ENCODE measurements at regions not wholly inside any gene's neighbourhood (a gene's known extent, or its start where the extent isn't known, plus 50 kb on each side); places are given as distances from the start of the nearest gene placed in this dataset.

DNA sequence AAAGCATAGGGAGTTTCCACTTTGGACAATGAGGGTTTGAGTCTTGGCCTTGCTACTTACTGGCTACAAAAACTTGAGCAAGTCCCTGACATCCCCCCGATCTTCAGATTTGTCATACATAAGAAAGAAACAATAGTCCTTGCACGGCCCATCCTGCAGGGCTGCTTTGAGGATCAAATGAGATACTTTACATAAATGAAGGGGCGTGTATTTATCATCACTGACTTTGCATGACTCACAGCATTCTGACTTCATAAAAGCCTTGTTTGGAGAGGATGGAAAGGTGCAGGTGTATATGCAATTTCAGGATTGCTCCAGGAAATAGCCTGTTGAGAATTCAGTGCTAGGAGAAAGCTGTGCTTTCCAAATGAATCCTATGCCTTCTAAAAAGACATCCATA, 465.0 kb upstream of the MAF start:
- no peak for DNase-seq

DNA sequence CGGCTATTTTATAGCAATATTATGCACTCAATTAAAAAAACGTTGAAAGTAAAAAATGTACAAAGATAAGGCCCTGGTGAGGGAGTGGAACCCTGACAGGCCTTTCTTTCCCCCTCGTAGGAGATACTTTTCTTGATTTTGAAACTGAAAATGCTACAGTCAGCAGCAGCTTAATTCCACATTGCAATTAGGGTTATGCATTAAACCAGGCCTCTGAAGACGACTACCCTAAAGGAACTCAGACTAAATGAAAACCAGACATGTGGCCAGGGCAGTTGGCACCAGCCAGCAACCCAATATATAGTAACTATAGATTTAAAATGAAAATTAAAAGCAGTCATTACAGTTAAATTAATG, 463.2 kb upstream of the MAF start:
- no peak for DNase-seq

DNA sequence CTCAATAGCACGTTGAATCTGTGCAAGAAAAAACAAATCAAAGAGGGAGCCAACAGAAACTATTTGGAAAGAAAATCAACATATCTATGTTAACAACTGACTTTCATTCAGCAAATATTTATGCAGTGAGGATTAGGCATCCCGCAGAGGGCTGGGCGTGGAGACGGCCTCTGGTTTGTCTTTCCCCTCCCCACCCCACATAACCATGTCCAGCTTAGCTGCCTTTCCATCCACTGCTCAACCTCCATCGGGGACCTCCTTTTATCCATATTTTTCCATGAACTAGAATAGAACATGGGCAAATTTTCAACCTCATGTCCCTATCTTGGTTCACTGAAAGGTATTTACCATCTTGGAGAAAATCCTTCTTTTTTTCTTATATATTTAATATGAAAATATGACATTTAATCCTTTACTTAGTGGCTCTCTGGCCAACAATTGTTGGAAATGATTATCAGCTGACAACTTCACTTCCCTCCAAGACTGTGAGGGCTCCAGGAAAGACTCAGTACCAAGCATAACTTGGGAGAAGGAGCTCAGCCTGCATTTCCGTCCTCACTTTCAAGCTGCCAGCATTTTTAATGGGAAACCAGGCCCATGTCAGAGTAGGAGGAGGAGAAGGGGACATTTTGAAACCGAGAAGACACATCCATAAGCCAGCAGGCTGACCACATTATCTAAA, 462.6 kb upstream of the MAF start:
- DNase-seq = no peak

DNA sequence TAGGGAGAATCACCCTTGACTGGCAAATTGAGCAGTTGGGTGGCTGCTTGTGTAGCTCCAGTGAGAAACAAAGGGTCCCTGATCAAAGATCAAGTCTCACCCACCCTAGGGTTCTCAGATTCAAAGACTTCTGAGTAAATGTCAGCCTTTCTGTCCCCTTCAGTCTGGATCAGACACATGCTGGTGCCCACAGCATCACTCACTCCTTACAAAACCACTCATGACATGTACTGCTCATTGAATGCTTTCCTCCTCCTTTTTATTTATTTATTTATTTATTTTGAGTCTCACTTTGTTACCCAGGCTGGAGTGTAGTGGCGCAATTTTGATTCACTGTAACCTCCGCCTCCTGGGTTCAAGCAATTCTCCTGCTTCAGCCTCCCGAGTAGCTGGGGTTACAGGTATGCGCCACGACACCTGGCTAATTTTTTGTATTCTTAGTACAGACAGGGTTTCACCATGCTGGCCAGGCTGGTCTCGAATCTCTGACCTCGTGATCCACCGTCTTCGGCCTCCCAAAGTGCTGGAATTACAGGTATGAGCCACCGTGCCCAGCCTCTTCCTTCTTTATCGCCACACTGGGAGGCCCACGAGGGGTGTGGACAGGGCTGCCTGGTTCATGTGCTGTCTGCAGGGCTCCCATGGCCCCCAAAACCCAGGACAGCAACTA, 462.0 kb upstream of the MAF start:
- DNase-seq = no peak

DNA sequence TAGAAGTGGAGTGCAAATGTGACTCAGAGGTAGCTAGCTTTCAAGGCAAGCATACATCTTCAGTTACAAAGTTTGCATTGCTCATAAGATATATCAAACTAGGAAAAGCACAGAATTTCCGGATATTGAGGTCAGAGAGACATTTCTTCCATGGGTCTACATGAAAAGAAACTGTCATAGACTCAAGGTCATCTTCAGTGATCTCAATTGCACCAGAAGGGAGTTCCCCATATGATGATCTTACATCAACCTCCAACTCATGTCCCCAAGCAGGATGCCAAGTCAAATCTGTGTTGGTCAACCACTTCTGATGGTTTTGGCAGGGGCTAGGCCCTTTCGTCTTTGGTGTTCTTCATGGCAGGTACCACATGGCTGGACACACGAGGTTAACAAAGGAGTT, 459.9 kb upstream of the MAF start:
- no peak for DNase-seq

DNA sequence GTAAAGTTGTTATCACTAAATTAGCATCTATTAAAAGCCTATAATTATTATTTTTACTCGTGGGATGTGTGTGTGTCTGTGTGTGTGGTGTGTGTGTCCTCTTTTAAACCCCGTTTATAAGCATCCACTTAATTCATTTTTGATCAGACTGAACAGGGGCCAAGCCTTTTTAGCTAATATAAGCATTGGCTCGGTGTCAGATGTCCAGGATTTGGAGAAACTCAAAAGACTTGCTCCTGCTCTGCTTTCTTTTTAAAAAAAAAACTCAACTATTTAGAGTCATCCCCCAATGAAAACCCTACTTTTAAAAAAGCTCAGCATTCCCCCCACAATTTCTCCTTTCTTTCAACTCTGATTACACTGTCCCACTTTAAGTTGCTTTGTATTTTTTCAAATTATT, 459.3 kb upstream of the MAF start:
- DNase-seq = no peak

DNA sequence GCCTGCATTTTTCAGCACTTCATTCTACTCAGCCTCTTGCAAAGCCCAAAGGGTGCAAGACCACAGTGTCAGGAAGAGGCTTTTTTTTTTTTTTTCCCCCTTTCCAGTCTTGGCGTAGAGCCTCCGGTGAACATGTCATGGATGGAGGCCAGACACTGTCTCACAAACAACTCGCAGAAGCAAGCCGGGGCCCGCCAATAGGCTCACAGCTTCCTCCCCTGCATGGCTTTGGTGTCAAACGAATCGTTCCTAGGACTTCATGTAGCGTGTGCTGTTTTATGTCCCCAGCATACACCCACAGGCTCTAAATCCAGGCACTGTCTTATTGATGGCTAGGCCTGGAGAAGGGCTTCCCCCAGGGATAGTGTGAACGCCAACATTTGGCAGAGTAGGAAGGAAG, 457.7 kb upstream of the MAF start:
- no peak for DNase-seq

DNA sequence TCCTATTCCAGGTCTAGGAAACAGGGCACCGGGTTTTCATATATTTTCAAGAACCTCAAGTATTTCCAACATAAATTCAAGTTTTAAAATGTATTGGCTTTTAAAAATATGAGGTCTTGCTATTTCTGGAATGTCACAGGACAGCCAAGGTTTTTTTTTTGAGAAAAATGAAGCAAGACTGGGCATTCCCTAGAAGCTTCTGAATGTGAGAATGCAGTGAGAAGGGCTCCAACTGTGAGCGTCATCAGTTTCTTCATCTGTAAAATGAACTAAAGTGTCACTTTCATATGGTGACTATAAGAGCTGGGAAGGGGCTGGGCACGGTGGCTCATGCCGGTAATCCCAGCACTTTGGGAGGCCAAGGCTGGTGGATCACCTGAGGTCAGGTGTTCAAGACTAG, 455.8 kb upstream of the MAF start:
- DNase-seq = no peak

DNA sequence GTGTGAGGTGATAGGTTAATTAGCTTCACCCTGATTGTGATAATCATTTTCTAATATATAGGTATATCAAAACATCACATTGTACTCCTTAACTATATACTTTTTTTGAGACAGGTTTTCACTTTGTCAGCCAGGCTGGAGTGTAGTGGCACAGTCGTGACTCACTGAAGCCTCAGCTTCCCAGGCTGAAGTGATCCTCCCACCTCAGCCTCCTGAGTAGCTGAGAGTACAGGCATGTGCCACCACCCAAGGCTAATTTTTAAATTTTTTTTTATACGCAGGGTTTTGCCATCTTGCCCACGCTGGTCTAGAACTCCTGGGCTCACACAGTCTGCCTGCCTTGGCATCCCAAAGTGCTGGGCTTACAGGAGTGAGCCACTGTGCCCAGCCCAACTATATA, 455.3 kb upstream of the MAF start:
- no peak for DNase-seq

DNA sequence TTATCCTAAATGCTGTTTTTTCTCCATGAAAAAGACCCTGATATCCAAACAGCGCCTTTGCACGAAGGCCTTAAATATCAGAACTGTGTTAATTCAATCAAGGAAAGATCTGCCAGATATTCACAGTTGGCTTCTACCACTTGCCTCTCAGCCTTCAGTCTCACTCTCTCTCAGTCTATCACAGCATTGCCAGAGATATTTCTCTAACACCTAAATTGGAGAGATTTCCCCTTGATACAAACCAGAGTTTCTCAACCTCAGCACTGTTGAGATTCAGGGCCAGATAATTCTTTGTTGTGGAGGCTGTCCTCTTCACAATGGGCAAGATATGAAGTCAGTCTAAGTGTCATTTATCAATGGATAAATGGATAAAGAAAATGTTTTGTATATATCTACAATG, 454.1 kb upstream of the MAF start:
- DNase-seq = no peak

DNA sequence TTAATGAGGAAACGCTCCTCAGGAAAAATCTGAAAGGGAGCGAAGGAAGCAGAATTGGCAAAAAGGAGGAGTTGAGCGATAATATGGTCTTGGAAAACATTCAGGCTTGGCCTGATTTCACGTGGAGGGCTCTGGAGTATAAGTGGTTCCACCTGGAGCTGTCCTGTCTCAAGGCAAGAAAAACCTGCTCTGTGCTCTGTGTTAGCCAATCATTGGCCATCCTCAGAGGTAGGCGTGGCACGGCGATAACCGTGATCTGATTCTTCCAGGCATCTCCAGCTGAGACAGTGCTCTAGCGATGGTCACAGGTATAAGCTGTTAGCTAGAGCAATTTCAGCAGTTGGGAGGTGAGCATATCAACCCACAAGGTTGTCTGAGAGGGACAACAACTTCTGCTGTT, 450.5 kb upstream of the MAF start:
- DNase-seq = no peak

DNA sequence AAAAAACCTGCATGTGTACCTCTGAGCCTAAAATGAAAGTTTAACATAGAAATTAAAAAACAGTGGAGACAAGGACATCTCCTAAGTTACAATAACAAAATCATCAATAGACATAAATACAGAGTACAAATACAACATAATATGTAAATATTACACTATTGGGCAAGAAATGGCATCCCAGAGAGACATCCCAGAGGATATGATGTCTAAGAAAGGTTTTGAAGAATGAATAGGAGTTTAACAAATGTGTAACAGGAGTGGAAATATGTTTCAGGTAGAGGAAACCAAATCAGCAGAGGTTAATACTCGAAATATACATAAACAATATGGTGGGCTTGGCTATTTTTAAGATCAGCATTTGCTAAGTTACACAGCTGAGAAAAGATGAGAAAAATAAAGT, 447.7 kb upstream of the MAF start:
- no peak for DNase-seq

DNA sequence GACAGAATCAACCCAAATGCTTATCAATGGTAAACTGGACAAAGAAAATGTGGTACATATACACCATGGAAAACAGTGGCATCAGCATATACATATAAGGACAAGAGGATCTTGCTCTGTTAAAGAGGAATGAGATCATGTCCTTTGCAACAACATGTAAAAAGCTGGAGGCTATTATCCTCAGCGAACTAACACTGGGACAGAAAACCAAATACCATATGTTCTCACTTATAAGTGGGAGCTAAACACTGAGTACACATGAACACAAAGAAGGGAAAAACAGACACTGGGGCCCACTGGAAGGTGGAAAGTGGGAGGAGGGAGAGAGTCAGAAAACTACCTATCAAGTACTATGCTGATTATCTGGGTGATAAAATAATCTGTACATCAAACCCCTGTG, 447.3 kb upstream of the MAF start:
- no peak for DNase-seq

DNA sequence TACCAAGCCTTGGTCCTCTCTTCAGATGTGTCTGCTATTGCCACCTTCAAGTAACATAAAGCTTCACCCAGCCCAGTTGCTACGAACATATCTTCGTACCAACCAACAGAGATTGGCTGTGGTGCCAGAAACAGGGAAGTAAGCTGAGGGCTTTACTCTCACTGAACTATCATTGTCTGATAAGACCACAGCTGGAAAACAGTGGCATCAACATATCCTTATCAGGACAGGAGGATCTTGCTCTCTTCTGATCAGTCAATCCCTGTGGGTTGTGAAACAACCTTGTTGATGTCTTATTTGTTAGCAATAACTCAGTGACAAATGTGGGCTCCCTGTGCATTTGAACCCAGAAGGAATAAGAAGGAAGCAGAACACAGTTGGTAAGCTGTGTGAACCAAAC, 446.3 kb upstream of the MAF start:
- DNase-seq = no peak

DNA sequence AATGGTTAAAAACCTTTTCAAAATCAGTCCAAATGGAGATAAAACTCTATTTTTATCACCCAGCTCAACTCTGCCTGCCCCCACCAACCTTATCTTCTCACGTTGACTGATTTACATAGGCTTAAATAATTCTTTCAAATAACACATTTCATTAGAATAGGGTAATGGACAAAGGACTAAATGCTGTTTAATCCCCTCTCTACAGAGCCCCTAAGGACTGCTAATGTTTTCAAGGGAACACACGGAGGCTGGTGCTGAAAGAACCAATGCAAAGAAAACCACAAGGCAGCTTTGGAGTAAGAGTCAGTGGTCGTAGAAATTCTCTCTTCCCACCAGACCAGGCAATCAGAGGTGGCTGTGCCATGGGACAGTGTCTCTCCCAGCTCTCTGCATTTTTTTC, 445.7 kb upstream of the MAF start:
- no peak for DNase-seq

DNA sequence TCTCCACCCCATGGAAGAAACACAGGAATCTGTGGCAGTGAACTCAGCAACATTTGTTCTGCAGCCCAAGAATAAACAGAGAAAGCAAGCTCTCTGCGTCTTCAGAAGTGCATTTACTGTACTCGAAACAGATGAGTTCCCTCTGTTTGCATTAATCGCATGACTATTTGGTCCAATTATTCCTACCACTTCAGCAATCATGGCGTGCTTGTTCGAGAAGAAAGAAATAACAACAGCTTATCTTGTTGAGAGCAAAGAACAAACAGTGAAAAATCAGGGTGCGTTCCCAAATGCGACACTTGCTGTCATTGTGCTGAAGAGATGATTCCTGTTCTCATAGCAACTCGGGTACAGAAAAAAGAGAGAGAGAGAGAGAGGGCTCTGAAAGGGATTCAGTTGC, 445.3 kb upstream of the MAF start:
- no peak for DNase-seq

DNA sequence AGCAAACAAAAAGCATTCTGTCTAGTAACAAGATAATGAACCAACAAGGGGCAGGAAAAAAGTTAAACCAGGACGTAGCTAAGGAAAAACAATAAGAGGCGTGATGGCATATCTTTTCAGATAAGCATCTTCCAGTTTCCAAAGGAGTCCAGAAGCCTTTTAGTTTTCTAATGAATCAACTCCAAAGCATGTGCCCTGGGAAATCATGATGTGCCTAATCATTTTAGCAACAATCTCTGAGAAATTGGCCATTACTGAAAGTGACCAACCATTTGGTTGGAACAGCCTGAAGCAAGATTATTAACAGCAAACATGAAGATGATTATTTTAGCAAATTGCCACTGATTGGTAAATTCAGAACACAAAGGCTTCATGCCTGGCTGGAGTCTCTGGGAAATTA, 440.9 kb upstream of the MAF start:
- no peak for DNase-seq

DNA sequence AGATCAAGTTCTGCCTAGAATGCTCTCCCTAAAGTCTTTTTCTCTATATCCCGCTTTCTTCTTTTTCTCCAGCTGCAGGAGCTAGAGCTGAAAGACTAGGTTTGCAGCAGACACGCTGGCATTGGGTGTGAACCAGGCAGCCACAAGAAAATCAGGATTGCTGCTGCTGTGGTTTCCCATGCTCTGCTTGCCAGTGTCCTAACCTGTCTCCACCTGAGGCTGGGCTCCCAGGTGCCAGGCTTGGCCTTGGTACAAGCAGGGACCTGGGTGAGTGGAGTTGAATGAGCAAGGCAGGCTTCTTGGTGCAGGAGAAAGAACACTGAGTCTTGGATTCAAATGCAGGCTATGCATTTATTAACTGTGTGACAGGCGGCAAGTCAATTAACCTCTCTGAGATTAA, 440.3 kb upstream of the MAF start:
- DNase-seq = no peak

DNA sequence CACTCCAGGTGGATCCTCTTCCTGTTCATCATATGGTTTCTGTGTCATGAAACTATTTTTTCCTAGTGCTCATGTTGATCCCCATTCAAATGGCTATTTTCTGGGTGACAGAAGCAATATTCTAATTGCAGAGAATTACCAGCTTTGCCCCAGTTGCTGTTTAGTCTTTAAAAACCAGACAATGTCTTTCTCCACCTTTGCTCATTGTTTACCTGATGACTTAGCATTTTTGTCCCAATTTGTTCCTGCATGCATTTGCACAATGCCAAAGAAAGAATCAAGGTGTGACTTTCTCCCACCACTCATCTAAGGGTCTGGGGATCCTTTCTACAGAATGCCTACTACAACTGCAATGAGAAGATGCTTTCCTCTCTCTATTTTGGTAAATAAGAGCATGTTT, 439.9 kb upstream of the MAF start:
- DNase-seq = no peak

DNA sequence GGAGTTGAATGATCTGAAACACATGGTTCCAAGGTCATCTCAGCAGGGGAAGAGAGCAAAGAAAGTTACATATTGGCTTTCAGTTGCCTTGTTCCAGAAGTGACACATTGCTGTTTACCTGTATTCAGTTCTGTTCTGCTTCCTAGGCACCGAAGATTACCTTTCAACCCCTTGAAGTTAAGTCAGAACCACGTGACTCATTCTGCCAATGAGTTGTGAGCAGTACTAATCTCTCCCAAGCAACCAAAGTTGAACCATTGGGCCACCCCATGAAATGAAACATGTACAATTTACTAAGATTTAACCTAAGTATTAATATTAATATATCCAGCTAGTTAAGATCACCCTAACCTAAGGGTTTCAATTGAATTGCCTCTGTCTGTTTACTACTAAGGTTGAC, 439.2 kb upstream of the MAF start:
- DNase-seq = no peak

DNA sequence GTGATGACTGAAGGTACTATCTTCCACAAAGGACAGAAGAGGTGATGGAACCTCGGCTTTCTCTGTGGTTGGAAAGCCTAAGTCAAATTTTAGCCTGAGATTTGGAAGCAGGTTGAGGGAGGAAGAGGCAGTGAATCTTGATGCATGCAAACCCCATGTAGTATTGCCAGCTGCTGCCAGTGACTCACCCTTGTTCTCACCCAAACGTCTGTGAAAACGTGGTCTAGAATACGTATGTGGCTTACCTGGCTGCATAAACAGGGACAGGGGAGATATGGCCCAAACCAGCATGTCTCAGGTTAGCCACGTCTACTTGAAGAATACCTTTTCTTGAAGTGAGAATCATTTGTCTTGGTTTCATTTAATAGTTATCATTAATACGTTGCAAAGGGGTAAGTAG, 438.0 kb upstream of the MAF start:
- DNase-seq = no peak

DNA sequence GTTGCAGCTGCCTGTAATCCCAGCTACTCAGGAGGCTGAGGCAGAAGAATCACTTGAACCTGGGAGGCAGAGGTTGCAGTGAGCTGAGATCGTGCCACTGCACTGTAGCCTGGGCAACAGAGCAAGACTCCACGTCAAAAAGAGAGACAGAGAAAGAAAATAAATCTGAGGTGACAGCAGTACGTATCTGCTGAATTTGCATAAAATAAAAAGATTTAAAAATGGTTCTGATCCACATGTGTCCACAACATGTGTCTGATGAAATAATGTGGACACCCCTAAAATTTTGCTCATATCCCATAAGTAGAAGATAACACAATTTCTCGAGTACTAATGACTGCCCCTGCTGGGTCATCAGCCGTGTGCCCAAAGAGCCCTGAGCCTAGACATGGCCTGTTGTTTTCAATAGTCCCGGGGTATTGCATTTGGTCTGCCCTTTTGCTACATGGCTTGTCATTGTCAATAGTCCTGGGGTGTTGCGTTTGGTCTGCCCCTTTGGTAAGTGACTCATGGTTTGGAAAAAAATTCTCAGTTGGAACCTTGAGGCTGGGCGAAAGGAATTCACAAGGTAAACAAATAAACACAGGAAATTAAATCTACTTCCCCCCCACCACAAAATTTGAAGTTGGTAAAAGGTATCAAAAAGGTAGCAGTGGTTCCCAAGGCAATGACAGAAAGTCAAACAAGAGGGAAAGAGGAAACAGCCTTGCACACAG, 434.6 kb upstream of the MAF start:
- no peak for DNase-seq

DNA sequence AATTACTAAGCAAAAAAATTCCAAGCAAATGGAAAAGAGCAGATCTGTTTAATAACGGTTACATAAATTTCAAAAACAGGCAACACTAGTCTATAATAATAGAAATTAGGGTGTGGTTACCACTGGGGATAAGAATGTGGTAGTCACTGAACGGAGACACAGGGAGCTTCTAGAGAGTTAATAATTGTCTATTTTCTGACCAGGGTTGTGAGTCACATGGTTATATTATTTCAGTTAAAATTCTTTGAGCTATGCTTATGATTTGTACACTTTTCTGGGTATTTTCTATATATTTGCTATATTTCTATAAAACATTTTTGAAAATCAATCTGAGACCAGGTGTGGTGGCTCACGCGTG, 433.9 kb upstream of the MAF start:
- DNase-seq = no peak

DNA sequence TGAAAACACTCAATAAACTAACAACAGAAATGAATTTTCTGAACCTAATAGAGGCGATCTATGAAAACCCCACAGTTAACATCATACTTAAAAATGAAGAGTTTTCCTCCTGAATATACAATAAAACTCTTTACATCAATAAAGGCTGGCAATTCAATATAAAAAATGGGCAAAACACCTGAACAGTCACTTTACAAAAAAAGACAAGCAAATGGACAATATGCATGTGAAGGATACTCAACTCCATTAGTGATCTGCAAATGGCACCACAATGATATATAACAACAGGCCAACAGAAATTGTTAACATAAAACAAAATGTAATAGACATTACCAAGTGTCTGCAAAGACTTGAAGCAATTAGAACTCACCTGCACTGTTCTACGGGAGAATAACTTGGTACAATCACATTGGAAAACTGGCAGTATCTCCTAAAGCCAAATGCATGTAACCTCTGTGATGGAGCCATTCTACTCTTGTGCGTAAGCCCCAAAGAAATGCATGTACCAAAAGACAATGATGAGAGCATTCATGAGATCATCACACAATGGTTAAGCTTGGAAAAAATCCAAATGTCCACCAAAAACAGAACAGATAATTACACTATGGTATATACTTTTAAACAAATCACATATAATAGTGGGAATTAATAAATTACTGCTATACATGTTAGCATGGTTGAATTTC, 433.4 kb upstream of the MAF start:
- no peak for DNase-seq

Measured in SHP77 treated with DMSO at 0.1 percent for 48 hours (cell line).